HepG2 (cell line): ENCODE measurements at regions not wholly inside any gene's neighbourhood (a gene's known extent, or its start where the extent isn't known, plus 50 kb on each side); places are given as distances from the start of the nearest gene placed in this dataset.

Source experiments
- ATAC-seq: fragments of 200-7000 bp; cut with Tn5 transposase; 3 replicates; pipeline ENCODE4 v1.9.1; 2020; ENCODE audit warnings: mild to moderate bottlenecking, moderate library complexity
- BruUV-seq: library from RNA; stranded (reverse); fragments of 400-500 nt; replicated peaks from 2 replicates; lab custom pipeline; 2021; lab: Mats Ljungman, UMichigan
- CTCF ChIA-PET: fragments of 300-600 bp; formaldehyde crosslinking; extraction: SDS; loops from one replicate; lab custom pipeline; 2021; ENCODE audit warnings: low total read pairs, inconsistent platforms, low intra/inter-chr PET ratio; lab: Yijun Ruan, JAX
- POLR2A ChIA-PET: fragments of 350-600 bp; sonication (Branson Sonifier 250); formaldehyde crosslinking; loops from one replicate; lab custom pipeline; 2020; ENCODE audit warnings: antibody characterized with exemption, inconsistent platforms; lab: Yijun Ruan, JAX
- DNase-seq: peaks from one replicate; pipeline ENCODE4 v3.0.0-alpha.2; 2015; ENCODE audit warnings: low spot score
- FAIRE-seq: peaks from 3 replicates; lab custom pipeline; 2011; peaks lifted over from hg19 to GRCh38; lab: Jason Lieb, UNC
- H2AFZ ChIP-seq: one replicate; pipeline ENCODE4 v1.6.1; 2011; ENCODE audit warnings: low read length, inconsistent platforms
- H3K27ac ChIP-seq: fragments of 300-600 bp; 3 replicates; pipeline ENCODE4 v1.8.0; 2011; ENCODE audit warnings: mixed run types, mild to moderate bottlenecking, mixed read lengths, low read length, inconsistent platforms; ENCODE audit not compliant: insufficient read depth; ENCODE audit errors: extremely low read length
- H3K27me3 ChIP-seq, 2 experiments: fragments of 200-600 bp in 1 of 2; 2 replicates in 1 of 2; 3 replicates in 1 of 2; pipeline versions ENCODE4 v1.6.0 to v1.8.0; 2011; ENCODE audit warnings: low read length in 2 of 2, mild to moderate bottlenecking in 2 of 2, moderate library complexity in 2 of 2, inconsistent platforms in 1 of 2; ENCODE audit not compliant: insufficient read depth in 2 of 2, control insufficient read depth in 1 of 2
- H3K36me3 ChIP-seq, 2 experiments: fragments of 200-600 bp in 1 of 2; replicated peaks in 1 of 2; 2 replicates in 1 of 2; 3 replicates in 1 of 2; pipeline versions ENCODE4 v1.5.1 to v1.8.0; 2011; ENCODE audit warnings: low read length in 2 of 2, inconsistent platforms in 1 of 2; ENCODE audit not compliant: insufficient read depth in 2 of 2, control insufficient read depth in 1 of 2
- H3K4me1 ChIP-seq: 2 replicates; pipeline ENCODE4 v1.5.1; 2012; ENCODE audit warnings: low read length, inconsistent platforms; ENCODE audit not compliant: insufficient read depth
- H3K4me2 ChIP-seq: 2 replicates; pipeline ENCODE4 v1.6.0; 2011; ENCODE audit warnings: low read depth, low read length, inconsistent platforms
- H3K4me3 ChIP-seq, 3 experiments: fragments of 200-600 bp in 1 of 3; sonication (generic), shearing (Covaris generic) in 1 of 3; replicated peaks in 1 of 3; 2 replicates each; pipeline ENCODE4 v1.5.1; 2011 to 2016; ENCODE audit warnings: low read length in 3 of 3, inconsistent platforms in 2 of 3, low read depth in 2 of 3, mild to moderate bottlenecking in 2 of 3, control low read depth in 1 of 3, mixed read lengths in 1 of 3; ENCODE audit not compliant: insufficient read depth in 1 of 3
- H3K79me2 ChIP-seq: one replicate; pipeline ENCODE4 v1.6.1; 2011; ENCODE audit warnings: low read length, inconsistent platforms; ENCODE audit not compliant: insufficient read depth
- H3K9ac ChIP-seq: 2 replicates; pipeline ENCODE4 v1.6.0; 2011; ENCODE audit warnings: mild to moderate bottlenecking, low read depth, low read length, inconsistent platforms; ENCODE audit not compliant: insufficient read depth
- H3K9me3 ChIP-seq: 2 replicates; pipeline ENCODE4 v1.5.1; 2012; ENCODE audit warnings: mild to moderate bottlenecking, low read length
- H4K20me1 ChIP-seq: 2 replicates; pipeline ENCODE4 v1.6.0; 2011; ENCODE audit warnings: inconsistent platforms, mild to moderate bottlenecking, low read length, moderate library complexity; ENCODE audit not compliant: insufficient read depth
- MAFK ChIP-seq, 2 experiments: IDR thresholded peaks in 1 of 2; conservative IDR thresholded peaks in 1 of 2; 2 replicates each; pipeline ENCODE4 v1.6.1; 2011; ENCODE audit warnings: improper control_type of control experiment in 2 of 2, low read length in 2 of 2
- SUZ12 ChIP-seq: fragments of 150-350 bp; IDR thresholded peaks from 2 replicates; pipeline ENCODE4 v1.6.1; 2014; ENCODE audit warnings: low read depth, low read length
- ZBTB42 ChIP-seq: sonication (generic); formaldehyde crosslinking; IDR thresholded peaks from 2 replicates; pipeline ENCODE4 v1.5.0; 2020; ENCODE audit warnings: mild to moderate bottlenecking, missing genetic modification reagents
- WGBS: methylation state at CpG from one replicate; pipeline ENCODE4 v1.1.6; 2017; ENCODE audit warnings: low lambda C conversion rate; 5-methylcytosine and 5-hydroxymethylcytosine counted together
- in situ Hi-C: cut with HindIII; loops from 2 replicates; pipeline ENCODE4 v1.10.0; 2017; ENCODE audit warnings: low pct_unique_long_range_greater_than_20kb; ENCODE audit not compliant: extremely low pct_ligation_motif_present
- intact Hi-C: fragments of 100-400 bp; cut with micrococcal nuclease; formaldehyde crosslinking; loops from one replicate; pipeline ENCODE4 v1.10.0; 2022; ENCODE audit not compliant: unreplicated experiment

DNA sequence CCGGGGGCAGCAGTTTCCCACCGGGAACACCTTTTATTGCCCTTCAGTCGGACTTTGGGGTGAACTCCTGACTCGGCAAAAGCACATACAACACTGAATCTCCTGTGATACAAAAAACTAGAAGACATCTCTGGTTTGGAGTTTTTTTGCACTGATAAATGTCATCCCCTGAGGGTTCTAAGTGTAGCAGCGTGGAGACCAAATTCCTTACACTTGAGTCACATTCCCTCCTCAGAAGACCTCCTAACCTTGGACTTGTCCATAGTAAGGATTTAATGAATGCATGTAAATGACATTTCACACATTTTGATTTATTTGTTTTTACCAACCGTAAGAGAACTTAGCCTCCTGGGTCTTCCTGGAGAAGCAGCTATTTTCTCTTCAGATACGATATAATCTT lies 54.0 kb upstream of the GPR45 start:
- Histone ChIP-seq H3K4me1 (peaks cover 8% of the 10 kb centered on the region), H3K79me2 (no peaks in the 10 kb centered on the region), H3K4me3 (no peak overlapping the region), H3K4me2 (no peak overlapping the region), H2AFZ (no peak overlapping the region), H3K27me3 (peaks cover 0 to 50% of the 10 kb centered on the region in 2 experiments; a peak in 3 of 5 replicates), H3K9me3 (peaks cover 8% of the 10 kb centered on the region), H3K36me3 (no peaks in the 10 kb centered on the region), H3K27ac (no peak overlapping the region), H4K20me1 (no peaks in the 10 kb centered on the region), H3K9ac (no peak overlapping the region)
- no peak for FAIRE-seq
- intact Hi-C loops = no loop called here
- ATAC-seq = no peak
- in situ Hi-C loops = no loop called here
- TF ChIP-seq SUZ12 (no peak), MAFK (conservative IDR thresholded peaks at IDR 0.05 in 1 of 2, IDR thresholded peaks at IDR 0.05 in 1 of 2; ENCODE audit: low read length in 2 of 2) (peak in 1 of 2 experiments; percentile 6; a peak in 1 of 4 replicates)
- ChIA-PET CTCF (no interaction called here), POLR2A (no interaction called here)
- BruUV-seq = no TSS peak
- no peak for DNase-seq
- WGBS = 12% methylated on average over 7 of the region's 7 CpGs

DNA sequence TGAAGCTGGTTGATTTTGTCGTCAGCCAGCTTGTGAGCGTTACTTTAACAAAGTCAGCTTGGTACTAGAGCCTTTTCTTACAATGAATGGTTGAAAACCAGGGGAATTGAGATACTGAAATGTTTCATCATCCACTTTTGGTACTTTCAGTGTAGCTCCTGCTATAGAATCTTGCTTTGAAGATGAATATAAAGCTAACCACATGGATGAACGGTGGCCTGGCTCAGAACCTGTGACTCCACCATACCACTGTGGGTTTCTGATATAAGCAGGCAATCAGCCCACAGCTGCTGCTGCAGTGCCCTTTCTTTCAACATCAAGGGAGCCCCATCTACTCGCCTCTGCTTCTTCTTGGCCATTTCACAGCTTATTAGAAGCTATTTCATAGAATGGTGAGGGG lies 53.2 kb upstream of the GPR45 start:
- Histone ChIP-seq H2AFZ (no peak overlapping the region), H3K4me1 (peaks cover 8% of the 10 kb centered on the region), H3K27me3 (peaks cover 0 to 44% of the 10 kb centered on the region in 2 experiments; a peak in 2 of 5 replicates), H3K9me3 (peaks cover 8% of the 10 kb centered on the region), H3K4me2 (no peak overlapping the region), H4K20me1 (no peaks in the 10 kb centered on the region), H3K4me3 (no peak overlapping the region), H3K36me3 (no peaks in the 10 kb centered on the region), H3K79me2 (no peaks in the 10 kb centered on the region), H3K9ac (no peak overlapping the region), H3K27ac (no peak overlapping the region)
- BruUV-seq = no TSS peak
- DNase-seq (no peak), ATAC-seq (no peak), FAIRE-seq (no peak)
- in situ Hi-C loops (no loop called here), intact Hi-C loops (no loop called here)
- POLR2A ChIA-PET = no interaction called here
- TF ChIP-seq ZBTB42 (CRISPR knock-in tag) = no peak
- CTCF ChIA-PET = no interaction called here
- 2% methylated on average over 4 of the region's 4 CpGs for WGBS
